ENCODE measurements at regions not wholly inside any gene's neighbourhood (a gene's known extent, or its start where the extent isn't known, plus 50 kb on each side); places are given as distances from the start of the nearest gene placed in this dataset.
"Not testable (repeated sequence)": the region's sequence is repeated elsewhere in the genome, so short reads cannot be mapped to it uniquely, and the experiment has no call there.

DNA sequence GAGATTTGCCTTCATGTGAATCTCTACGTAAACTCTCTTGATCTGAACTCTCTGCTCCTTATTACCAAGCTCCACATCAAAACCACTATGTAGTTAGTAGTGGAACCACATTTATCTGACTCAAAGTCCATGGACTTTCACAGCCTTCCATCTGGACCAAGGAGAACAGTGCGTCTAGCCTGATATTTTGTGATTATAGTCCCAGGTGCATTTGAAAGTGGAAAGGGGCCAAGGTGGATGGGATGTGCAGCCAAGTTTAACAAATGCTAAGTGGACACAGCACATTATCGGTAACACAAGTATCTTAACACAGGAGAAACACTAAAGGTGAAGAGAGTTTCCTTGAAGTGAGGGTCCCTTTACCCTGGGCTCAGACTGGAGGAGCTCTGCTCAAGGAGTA lies 281.2 kb upstream of the SGK1 start:
- no peak for DNase-seq

DNA sequence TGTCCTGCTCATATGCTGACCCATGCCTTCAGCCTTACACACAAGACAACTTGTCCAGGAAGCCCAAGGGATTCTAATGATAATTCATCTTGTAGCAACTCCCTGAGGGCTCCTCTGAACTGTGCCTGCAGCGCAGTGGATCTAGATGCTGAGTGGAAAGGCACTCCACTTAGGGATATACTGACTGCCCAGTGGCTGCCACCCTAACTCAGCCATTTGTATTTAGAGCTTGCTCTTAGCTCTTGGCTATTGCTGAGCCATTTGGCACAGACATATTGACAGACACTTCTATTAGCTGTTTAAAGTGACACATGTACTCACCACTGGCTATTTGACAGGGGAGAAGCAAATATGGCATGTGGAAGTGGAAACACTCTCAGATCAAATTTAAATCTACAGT lies 278.3 kb upstream of the SGK1 start:
- DNase-seq = no peak

DNA sequence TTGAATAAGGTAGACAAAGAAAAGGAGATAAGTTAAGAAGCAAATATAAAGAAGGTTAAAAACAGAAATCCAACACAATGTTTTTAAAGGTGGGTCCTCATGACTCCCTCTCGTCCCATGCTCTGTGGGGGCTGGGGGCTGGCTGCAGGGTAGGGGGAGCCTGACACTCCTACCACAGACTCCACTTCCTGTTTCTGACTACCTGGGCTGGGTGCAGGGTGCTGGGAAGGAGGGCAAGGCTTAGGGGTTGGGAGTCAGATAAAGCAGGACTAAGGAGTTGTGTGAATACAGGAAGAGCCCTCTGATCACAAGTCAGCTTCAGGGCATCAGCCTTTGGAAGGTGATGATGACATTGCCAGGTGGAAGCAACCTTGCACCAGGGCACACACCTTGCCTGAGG lies 277.0 kb upstream of the SGK1 start:
- DNase-seq = no peak

DNA sequence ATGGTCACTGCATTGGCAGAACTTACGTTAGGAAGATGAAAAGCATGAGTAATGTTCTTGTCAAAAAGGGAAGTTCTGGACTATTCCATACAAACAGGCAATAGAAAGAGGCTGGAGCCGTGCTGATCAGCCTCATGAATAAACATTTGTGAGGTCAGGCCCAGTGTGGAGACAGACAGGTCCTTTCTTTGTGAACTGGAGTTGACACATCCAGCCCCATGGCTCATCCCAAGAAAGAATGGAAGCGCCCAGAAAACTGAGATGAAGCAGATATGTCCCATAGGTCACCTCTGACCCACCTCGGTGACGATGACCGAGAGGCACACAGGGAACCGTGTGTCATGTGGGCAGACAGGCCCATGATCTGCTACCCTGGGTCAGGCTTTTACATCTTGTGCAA lies 276.0 kb upstream of the SGK1 start:
- DNase-seq = no peak

DNA sequence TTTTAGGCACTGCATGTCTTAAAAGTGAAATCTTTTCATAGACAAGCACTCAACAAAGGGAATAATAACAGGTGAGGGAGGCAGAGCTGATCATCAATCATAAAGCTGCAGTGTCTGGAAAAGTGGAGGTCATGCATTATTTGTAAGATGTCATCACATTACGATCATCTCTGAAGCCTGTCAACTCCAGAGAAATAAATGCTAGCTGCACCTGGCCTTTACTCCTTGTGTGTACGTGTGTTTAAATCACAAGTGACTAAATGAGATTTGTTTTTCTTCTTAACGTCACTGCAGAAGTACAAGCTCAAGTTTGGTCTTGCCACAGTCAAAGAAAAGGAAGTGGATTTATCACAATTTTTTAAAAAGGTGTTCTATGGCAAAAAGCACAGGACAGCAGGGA lies 275.5 kb upstream of the SGK1 start:
- DNase-seq = no peak

DNA sequence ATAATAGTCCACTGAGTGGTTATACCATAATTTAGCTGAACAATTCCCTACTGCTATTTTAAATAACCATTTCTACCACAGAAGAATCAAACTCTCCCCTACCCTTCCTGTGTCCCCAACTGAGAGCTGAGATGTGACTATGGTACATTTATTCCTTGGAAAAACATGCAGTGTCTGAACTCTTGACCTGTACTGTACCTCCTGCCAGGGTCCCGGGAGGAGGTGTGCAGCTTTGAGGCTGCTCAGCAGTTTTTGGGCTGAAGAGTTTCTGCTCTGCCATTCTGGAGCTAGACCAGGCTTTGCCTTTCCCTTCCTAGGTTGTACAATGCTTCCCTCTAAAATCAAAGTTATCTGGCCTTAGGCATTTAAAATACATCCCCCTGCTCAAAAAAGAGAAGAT lies 275.1 kb upstream of the SGK1 start:
- DNase-seq = no peak

DNA sequence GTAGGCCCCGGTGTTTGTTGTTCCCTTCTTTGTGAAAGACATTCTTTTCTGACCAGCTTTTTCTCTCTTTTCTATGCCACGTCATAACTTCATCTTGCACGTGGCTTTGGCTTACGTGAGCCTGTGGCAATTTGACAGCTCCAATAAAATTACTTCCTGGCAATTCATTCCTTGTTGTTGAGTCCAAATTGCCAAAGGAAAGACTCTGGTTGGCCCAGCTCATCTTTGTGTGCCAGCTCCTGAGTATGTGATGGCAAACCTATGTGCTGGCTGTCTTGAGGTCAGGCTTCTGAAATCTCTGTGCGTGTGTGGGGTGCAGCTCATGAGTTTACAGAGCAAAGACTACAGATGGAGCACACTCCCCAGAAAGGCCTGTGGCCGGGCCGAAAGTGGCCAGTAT lies 272.5 kb upstream of the SGK1 start:
- no peak for DNase-seq

DNA sequence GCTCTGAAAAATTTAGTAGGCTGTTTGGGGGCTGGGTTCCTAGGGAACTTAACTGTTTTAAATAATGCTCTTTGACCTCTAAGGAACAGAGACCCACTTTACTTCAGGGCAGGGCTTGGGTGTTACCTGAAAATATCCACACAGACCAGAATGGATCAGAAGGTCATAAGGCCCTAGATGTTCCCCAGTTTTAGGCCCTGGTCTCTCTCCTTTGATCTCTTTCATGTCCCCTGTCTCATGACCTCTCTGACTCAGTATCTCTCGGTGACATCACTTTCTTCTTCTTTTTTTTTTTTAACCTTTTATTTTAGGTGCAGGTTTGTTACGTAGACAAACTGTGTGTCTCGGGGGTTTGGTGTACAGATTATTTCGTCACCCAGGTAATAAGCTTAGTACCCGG lies 272.1 kb upstream of the SGK1 start:
- DNase-seq = no peak

DNA sequence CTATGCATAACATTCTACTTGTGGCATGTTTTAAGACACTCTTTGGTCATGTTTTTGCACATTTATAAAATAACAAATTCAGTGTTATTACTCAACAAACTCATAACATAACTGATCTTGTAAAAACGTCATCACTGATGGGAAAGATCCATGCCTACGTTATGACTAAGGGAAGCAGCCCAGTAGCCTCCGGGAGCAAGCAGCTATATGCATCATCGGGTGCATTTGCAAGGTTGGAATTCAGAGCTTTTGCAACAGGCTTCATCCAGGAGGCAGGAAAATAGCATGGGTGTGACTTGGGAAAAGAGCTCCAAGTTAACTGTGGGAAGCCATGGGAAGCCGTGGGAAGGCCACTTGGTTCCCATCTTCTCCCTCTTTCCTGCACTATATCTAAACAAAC lies 271.6 kb upstream of the SGK1 start:
- no peak for DNase-seq

DNA sequence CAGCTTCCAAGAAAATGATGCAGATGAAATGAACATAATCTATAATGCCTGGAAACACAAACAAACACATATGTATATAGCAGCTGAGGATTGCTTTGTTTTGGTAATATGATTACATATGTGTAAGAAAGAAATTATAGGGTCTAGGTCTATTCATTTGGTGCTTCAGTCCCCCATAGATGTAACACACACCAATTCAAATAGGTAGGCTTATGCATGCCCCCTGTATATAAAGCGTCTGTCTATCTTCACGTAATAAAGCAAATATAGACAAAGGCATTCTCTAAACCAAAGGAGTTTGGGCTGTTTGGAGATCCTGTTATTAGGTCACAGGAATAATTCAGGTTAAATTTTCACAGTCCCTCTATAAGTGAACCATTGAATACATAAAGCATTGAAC lies 270.4 kb upstream of the SGK1 start:
- no peak for DNase-seq

DNA sequence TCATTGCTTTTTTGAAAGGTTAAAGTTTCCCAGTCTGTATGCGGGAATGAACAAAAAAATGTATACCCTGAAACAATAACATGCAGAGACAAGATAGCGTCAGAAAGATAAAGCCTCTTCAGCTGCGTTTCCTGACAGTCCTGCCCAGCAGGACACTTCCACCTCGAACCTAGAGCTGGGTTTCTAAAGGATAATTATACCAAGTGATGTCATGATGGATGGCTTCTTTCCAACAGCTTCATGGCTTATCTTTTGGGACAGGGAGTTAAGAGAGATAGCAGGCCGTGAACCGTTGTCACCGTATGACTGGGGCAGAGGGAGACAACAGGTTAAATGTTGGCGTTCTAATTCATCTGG lies 267.6 kb upstream of the SGK1 start:
- no peak for DNase-seq

DNA sequence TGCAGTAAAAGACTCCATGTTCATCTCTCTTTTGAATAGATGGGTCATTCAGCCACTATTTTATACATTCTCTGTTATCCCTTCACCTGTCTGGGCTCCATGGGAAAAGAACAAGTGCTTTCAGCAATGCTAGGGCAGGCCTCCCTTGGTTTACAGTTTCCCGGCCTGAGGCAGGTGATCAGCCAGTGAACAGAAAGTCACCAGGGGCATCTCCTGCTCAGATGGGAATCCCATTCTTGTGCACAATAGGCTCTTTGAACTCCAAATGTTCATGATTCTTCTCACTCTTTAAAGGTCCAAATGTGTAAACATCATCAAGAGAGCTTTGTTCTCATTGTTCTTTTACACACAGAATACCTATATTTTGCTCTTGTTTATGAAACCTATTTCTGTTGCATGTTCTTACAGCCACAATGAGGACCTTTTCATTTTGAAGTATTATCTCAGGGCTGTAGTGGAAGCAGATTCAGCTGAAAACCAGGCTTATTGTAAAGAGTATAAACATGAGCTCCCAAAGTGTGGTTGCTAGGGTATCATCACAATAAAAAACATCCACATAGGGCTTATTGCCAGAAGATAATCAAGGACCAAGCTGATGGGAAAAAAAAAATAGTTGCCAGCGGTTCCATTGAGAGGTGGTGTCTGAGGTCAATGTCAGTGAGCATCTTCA lies 267.1 kb upstream of the SGK1 start:
- DNase-seq = no peak

DNA sequence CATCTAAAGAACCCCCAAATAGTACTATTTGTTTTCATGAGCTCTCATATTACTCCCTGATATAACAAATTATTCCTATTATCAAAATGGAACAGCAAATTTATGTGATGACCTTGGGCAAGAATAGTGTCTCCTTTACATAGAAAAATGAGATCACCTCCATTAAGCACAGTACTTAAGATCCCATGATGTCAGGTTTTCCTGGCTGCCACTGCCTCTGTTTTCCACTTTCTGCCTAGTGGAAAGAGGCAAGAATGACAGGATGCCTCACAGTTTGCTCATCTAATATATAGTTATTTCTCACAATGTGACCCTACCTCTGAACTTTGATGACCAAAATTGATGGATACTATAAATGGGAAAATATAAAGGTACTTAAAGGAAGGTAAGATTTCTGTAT lies 260.1 kb upstream of the SGK1 start:
- DNase-seq = no peak

DNA sequence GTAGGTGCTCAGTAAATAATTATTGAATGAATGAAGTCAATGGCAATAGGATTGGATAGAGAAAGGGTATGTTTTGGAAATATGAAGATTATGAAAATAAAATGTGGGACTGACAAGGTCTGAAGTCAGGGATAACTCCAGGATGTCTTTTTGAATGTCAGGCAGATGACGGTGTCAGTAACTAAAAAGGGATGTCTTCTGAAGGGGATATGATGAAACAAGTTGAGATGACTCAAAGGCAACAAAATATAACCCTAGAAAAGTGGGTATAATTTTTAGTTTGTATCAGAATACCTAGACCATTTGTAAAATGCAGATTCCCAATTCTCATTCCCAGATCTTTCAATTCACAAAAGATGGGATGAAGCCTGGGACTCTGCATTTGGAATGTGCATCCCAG lies 257.3 kb upstream of the SGK1 start:
- no peak for DNase-seq

DNA sequence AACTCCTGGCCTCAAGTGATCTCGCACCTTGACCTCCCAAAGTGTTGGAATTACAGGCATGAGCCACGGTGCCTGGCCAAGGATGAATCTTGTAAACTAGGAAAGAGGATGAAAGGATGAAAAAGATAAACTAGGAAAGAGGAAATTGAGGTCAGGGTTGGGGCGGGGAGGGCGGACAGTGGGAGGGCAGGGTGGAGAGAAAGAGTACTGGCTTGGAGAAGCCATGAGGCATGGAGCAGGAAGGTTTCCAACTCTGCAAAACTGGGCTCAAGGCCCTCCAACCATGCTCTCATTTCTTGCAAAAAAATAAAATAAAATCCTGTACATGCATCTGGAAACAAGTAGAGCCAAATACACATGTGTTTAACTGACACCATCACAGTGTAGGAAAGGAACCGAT lies 256.6 kb upstream of the SGK1 start:
- DNase-seq = no peak

DNA sequence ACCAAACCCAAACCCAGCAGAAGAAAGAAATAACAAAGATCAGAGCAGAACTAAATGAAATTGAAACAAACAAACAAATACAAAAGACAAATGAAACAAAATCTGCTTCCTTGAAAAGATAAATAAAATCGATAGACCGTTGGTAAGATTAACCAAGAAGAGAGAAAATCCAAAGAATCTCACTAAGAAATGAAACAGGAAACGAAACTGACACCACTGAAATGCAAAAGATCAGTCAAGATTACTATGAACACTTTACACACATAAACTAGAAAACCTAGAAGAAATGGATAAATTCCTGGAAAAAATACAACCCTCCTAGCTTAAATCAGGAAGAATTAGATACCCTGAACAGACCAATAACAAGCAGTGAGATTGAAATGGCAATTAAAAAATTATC lies 252.1 kb upstream of the SGK1 start:
- DNase-seq = not testable (repeated sequence)

DNA sequence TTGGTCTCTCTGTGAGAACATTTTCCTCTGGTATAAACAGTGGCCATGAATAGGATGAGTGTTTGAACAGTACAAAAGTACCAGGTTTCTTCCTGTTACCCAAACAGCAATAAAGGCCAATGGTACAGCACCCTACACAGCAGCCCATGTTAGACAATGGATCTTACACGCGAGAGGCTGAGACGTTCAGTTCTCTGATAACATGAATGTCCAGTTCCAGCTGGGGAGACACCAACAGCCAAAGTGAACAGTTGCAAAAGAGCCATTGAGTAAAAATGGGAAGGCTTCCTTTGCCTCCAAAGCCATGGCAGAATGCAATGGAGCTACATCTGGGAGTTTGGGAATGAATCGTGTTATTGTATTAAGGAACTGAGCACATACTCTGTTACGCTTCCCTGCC lies 246.8 kb upstream of the SGK1 start:
- DNase-seq = no peak

DNA sequence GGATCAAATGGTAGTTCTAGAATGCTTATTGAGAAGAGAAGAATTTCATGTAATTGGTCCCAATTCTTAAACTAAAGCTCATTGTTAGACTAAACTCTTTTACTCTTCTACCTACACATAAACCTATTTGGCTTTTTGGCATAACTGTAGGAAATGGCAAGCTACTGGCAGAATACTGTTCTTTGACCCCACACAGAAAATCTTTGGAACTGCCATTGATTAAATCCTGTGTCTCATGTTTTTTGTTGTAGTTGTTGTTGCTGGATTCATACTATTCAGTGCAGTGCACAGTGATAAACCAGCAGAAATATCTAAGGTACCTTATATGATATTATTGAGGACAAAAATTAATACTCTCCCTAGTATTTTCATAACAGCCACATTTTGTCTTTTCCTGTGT lies 242.1 kb upstream of the SGK1 start:
- DNase-seq = no peak

DNA sequence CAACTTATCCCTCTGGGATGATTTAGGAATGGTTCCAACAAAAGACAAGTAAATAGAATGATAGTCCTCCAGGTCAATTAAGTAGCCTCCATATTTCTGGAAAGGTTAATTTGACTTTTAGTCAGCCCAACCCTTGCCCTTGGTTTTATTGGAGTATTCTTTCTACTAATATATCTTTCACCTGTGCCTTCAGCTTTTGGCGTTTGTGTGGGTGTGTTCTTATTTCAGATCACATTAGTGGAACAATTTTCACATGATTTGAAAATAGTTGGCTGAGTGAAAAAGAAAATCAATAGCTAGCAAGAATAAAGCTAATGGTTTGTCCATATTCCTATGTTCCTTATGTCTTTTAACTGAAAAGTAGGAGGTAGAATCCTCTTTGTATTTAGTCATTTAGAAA lies 239.6 kb upstream of the SGK1 start:
- no peak for DNase-seq

DNA sequence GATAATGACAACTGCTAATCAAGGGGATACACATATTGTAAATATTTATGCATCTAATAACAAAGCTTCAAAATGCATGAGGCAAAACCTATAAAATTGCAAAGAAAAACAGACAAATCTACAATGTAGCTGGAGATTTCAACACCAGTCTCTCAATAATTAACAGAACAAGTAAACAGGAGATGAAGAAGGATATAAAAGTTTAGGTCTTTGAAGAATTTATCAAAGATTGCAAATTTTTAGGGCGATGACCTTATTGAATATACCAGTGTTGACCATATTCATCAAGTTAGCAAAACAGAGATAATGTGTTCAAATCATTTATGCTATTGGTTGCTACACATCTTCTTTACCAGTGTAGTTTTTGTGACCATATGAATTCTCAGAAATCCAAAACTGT lies 237.8 kb upstream of the SGK1 start:
- DNase-seq = no peak

DNA sequence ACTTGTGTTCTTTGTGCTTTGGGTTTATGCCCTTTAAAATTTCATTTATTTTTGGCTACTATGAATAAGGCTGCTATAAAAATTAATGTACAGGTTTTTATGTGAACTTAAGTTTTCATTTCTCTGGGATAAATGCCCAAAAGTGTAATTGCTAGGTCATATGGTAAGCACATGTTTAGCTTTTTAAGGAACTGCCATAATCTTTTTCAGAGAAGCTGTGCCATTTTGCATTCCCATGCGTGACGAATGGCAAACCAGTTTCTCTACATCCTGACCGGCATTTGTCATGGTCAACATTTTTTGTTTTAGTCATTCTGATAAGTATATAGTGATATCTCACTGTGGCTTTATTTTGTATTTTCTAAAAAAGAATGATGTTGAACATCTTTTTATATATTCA lies 236.0 kb upstream of the SGK1 start:
- DNase-seq = no peak

DNA sequence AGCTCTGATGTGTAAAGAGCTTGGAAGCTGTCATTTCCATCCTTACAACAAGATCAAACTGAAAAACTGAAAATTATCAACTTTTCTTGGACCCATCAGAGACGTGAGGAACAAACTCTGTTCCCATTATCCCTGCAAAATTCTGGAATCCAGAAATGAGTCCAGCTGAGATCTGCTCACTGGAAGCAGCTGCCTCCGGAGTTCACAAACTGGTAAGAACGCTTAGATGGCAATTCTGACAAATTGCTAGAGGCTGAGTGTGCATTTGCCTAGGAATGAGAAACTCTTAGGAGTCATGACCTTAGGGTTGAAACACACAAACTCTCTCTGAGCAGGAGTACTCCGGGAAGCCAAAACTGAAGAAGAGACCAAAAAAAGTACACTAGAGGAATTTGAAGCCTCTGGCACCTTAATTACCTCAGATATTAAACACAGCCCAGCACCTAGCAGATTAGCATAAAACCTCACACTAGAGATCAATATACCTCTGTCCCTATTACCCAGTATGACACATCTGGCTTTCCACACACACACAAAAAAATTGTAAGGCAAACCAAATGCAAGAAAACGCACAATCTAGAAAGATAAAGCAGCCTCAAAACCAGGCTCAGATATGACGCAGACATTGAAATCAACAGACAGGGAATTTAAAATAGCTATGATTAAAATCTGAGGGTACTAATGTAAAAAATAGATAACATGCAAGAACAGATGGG lies 233.5 kb upstream of the SGK1 start:
- no peak for DNase-seq

DNA sequence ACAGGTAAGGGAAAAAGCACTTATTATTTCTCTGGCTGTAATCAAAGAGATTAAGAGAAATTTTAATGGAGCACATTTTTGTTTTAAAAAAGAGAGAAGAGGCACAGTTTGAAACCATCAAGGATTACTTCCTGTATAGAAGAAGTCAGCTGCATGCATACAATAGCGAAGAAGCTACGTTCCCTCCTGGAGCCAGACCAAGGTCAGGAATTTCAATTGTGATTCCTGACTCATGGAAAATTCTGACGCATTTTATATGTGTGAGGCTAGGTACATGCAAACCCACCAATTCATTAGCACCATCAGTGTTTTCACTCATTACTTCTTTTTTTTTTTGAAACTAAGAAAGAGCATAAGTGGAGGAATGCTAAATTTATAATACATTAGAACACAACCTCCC lies 232.7 kb upstream of the SGK1 start:
- no peak for DNase-seq

DNA sequence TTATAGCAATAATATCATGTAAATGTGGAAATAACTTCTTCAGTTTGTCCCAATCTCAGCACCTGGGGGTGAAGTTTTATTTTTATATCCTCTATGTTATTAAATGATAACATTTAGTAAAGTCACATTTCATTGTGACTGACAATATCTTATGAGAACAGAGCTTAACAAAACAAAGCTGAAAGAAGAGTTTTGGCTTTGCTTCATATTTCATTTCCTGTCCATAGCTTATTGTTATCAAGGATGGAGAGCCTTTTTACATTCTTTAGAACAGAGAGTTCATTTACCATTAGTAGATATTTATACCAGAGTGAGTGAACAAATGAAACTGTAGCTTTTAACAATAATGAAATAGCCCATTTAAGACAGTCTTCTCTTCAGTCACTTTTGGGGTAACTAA lies 231.9 kb upstream of the SGK1 start:
- no peak for DNase-seq

DNA sequence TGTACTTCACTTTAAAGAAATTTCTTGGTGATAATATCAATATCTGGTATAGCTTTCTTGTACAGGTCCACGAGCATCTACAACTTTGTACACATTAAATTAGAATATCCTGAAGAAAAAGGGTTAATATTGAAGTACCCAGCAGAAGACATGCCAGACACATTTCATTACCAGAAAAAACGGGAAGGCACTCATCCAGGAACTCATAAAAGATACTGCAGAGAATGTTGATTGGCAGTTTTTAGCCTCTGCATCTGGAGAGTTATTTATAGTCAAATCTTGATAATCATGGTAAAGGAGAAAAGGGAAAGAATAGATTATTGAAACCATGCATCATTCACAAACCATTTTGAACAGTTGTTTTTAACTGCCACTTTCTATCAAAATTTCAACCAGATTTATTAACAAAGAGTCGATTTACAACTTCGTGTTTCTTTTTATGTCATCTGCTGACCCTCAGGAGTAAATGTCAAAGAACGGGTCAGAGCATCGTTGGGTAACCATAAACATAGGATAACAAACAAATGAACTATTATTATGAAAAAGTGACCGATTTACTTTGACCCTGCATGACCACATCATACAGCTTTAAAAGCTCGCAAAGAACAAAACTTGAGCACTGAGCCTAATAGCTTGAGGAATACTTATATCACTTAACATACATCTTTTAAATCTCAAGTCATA lies 229.2 kb upstream of the SGK1 start:
- DNase-seq = no peak

Measured in T-helper 9 cell (primary cell).